ENCODE measurements at regions not wholly inside any gene's neighbourhood (a gene's known extent, or its start where the extent isn't known, plus 50 kb on each side); places are given as distances from the start of the nearest gene placed in this dataset.

DNA sequence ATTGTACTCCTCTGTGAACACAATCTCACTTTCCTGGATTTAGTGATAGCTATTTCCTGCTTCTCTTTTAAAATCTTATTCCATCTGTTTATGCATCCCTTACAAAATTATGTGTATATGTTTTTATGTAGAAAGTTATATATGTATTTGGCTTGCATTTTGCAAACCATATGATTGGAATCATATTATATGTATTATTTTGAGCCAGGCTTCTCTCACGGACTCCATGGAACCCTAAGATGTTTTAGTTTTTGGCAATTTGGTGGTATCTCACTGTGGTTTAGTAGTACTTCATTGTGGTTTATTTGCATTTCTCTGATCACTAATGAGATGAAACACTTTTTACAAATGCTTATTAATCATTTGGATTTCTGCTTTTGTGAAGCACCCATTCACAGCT is 507.3 kb upstream of the KIRREL3 start:
- DNase-seq (no peak), ATAC-seq (ENCODE audit: insufficient read depth, low FRiP score) (no peak)
- Histone ChIP-seq H3K27me3 (ENCODE audit: control insufficient read depth in 3 of 3, insufficient read depth in 3 of 3, low read length in 2 of 3) (no peaks in the 10 kb centered on the region), H3K4me3 (no peak overlapping the region), H3K9me3 (ENCODE audit: control insufficient read depth in 4 of 4, insufficient read depth in 3 of 4, low read length in 3 of 4) (peaks cover 0 to 2% (median 0%) of the 10 kb centered on the region in 4 donors), H3K9ac (ENCODE audit: insufficient read depth in 1 of 2, low read length in 2 of 2) (no peak overlapping the region), H3K27ac (ENCODE audit: low read depth in 1 of 2, low read length in 1 of 2) (no peak overlapping the region), H3K4me1 (ENCODE audit: control insufficient read depth in 5 of 5, insufficient read depth in 5 of 5, low read length in 5 of 5) (no peaks in the 10 kb centered on the region), H3K36me3 (ENCODE audit: control insufficient read depth in 4 of 4, insufficient read depth in 4 of 4, low read length in 4 of 4) (no peaks in the 10 kb centered on the region)
- TF ChIP-seq, protein P1, sequence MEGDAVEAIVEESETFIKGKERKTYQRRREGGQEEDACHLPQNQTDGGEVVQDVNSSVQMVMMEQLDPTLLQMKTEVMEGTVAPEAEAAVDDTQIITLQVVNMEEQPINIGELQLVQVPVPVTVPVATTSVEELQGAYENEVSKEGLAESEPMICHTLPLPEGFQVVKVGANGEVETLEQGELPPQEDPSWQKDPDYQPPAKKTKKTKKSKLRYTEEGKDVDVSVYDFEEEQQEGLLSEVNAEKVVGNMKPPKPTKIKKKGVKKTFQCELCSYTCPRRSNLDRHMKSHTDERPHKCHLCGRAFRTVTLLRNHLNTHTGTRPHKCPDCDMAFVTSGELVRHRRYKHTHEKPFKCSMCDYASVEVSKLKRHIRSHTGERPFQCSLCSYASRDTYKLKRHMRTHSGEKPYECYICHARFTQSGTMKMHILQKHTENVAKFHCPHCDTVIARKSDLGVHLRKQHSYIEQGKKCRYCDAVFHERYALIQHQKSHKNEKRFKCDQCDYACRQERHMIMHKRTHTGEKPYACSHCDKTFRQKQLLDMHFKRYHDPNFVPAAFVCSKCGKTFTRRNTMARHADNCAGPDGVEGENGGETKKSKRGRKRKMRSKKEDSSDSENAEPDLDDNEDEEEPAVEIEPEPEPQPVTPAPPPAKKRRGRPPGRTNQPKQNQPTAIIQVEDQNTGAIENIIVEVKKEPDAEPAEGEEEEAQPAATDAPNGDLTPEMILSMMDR (IDR thresholded peaks at IDR 0.05; ENCODE audit: control extremely low read depth, extremely low read depth) = no peak
- 81 to 90% methylated on average over 1 of the region's 1 CpG for WGBS, 2 donors

DNA sequence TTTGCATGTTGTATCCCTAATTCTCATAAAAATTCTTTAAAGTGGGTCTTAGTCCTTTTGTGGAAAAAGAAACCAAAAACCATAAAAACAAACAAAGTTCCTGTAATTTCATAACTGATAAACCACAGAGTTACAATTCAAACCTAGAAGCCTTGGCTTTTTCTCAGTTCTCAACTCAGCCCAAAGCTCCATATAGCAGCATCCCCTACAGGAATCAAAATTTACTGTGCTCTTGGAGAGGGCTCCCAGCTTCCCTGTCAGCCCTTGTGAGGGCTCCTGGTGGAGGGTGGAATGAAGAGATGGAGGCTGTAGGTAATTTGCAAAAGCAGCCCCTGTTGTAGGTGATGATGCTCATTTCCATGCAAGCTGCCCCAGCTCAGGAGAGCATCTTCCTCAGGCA is 506.1 kb upstream of the KIRREL3 start:
- Histone ChIP-seq H3K27ac (ENCODE audit: low read depth in 1 of 2, low read length in 1 of 2) (no peak overlapping the region), H3K9me3 (ENCODE audit: control insufficient read depth in 4 of 4, insufficient read depth in 3 of 4, low read length in 3 of 4) (peaks cover 0 to 2% (median 0%) of the 10 kb centered on the region in 4 donors), H3K4me1 (ENCODE audit: control insufficient read depth in 5 of 5, insufficient read depth in 5 of 5, low read length in 5 of 5) (no peaks in the 10 kb centered on the region), H3K36me3 (ENCODE audit: control insufficient read depth in 4 of 4, insufficient read depth in 4 of 4, low read length in 4 of 4) (no peaks in the 10 kb centered on the region), H3K27me3 (ENCODE audit: control insufficient read depth in 3 of 3, insufficient read depth in 3 of 3, low read length in 2 of 3) (no peaks in the 10 kb centered on the region), H3K9ac (ENCODE audit: insufficient read depth in 1 of 2, low read length in 2 of 2) (no peak overlapping the region), H3K4me3 (no peak overlapping the region)
- TF ChIP-seq, protein P1 (IDR thresholded peaks at IDR 0.05; ENCODE audit: control extremely low read depth, extremely low read depth) = no peak
- no peak for ATAC-seq (ENCODE audit: insufficient read depth, low FRiP score)
- no peak for DNase-seq

DNA sequence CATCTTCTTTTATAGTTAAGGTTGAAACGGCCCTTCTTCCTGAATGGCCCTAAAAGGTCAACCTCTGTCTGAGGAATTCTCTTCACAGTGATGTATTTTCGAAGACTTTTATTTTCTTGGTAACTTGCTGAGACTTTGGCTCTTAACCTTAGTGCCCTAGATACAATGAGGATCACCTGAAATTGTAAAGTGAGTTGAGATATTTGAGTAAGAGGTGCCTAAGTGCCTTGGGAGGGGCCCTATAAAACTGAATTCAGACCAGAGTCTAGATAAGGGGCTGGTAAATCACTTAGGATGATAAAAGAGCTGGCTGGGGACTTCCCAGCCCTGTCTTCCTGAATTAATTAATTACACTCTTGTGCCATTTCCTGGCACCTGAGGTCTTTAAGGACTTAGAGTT is 505.6 kb upstream of the KIRREL3 start:
- Histone ChIP-seq H3K4me3 (no peak overlapping the region), H3K9ac (ENCODE audit: insufficient read depth in 1 of 2, low read length in 2 of 2) (no peak overlapping the region), H3K9me3 (ENCODE audit: control insufficient read depth in 4 of 4, insufficient read depth in 3 of 4, low read length in 3 of 4) (peaks cover 0 to 2% (median 0%) of the 10 kb centered on the region in 4 donors), H3K36me3 (ENCODE audit: control insufficient read depth in 4 of 4, insufficient read depth in 4 of 4, low read length in 4 of 4) (no peaks in the 10 kb centered on the region), H3K4me1 (ENCODE audit: control insufficient read depth in 5 of 5, insufficient read depth in 5 of 5, low read length in 5 of 5) (no peaks in the 10 kb centered on the region), H3K27me3 (ENCODE audit: control insufficient read depth in 3 of 3, insufficient read depth in 3 of 3, low read length in 2 of 3) (no peaks in the 10 kb centered on the region), H3K27ac (ENCODE audit: low read depth in 1 of 2, low read length in 1 of 2) (no peak overlapping the region)
- 53 to 69% methylated on average over 2 of the region's 2 CpGs for WGBS, 2 donors
- TF ChIP-seq, protein P1 (IDR thresholded peaks at IDR 0.05; ENCODE audit: control extremely low read depth, extremely low read depth) = no peak
- ATAC-seq (ENCODE audit: insufficient read depth, low FRiP score) (no peak), DNase-seq (no peak)

DNA sequence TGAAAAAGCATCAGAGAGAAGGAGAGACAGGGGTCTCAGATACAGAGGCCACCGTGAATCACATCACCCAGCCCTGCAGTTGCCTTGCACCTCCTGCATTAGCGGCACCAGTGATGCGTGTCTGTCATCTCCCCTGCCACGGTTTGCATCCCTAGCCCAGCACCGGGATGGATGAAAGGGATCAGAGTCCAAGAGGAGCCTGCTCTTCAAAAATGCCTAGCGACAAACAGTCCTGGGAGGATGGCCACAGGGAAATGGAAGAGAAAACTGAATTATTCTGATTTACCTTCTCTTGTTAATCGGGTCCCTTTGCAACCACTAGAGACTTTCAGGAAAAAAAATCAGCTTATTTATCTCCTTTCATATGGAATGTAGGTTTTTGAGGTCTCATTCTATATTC is 495.6 kb upstream of the KIRREL3 start:
- ATAC-seq (ENCODE audit: insufficient read depth, low FRiP score) (no peak), DNase-seq (no peak)
- no peaks in the 10 kb centered on the region for H3K27me3 ChIP-seq (ENCODE audit: control insufficient read depth in 3 of 3, insufficient read depth in 3 of 3, low read length in 2 of 3)
- no peaks in the 10 kb centered on the region for H3K4me1 ChIP-seq (ENCODE audit: control insufficient read depth in 5 of 5, insufficient read depth in 5 of 5, low read length in 5 of 5)
- peaks cover 0 to 4% (median 2%) of the 10 kb centered on the region in 4 donors for H3K9me3 ChIP-seq (ENCODE audit: control insufficient read depth in 4 of 4, insufficient read depth in 3 of 4, low read length in 3 of 4)
- no peak overlapping the region for H3K27ac ChIP-seq (ENCODE audit: low read depth in 1 of 2, low read length in 1 of 2)
- 80 to 96% methylated on average over 7 of the region's 7 CpGs for WGBS, 2 donors
- TF ChIP-seq, protein P1 (IDR thresholded peaks at IDR 0.05; ENCODE audit: control extremely low read depth, extremely low read depth) = no peak
- no peaks in the 10 kb centered on the region for H3K36me3 ChIP-seq (ENCODE audit: control insufficient read depth in 4 of 4, insufficient read depth in 4 of 4, low read length in 4 of 4)
- no peak overlapping the region for H3K9ac ChIP-seq (ENCODE audit: insufficient read depth in 1 of 2, low read length in 2 of 2)
- H3K4me3 ChIP-seq = no peak overlapping the region
